ENCODE measurements at regions not wholly inside any gene's neighbourhood (a gene's known extent, or its start where the extent isn't known, plus 50 kb on each side); places are given as distances from the start of the nearest gene placed in this dataset.
"Not testable (repeated sequence)": the region's sequence is repeated elsewhere in the genome, so short reads cannot be mapped to it uniquely, and the experiment has no call there.

GRCh38 chrY:11177033-11177432 is 1524.0 kb upstream of the USP9Y start:
- not testable (repeated sequence) for DNase-seq

- peak; percentile 8 for DNase-seq
Measured at GRCh38 chrY:11201133-11201532, 1499.9 kb upstream of the USP9Y start.

DNA sequence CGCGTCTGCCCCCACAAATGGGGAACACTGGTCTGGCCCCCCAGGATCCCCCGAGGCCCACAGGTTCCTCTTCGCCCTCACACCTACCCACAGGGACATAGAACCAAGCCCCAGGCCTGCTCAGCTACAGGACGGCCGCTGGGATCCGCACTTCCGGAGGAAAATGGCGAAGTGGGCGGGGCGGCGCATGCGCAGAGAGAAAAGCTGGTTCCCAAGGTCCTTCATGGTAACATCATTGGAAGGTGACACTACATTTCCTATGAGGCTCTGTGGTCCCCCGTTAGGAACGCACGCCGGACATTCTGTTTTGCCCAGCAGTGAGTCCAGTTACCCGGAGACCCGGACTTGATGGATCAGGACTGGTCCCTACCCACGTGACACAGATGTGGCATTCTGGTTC is 1486.2 kb upstream of the USP9Y start:
- peak; percentile 5 for DNase-seq

Measured in activated CD4-positive, alpha-beta T cell treated with anti-CD3 and anti-CD28 coated beads for 48 hours (primary cell).